ENCODE measurements at regions not wholly inside any gene's neighbourhood (a gene's known extent, or its start where the extent isn't known, plus 50 kb on each side); places are given as distances from the start of the nearest gene placed in this dataset.

DNA sequence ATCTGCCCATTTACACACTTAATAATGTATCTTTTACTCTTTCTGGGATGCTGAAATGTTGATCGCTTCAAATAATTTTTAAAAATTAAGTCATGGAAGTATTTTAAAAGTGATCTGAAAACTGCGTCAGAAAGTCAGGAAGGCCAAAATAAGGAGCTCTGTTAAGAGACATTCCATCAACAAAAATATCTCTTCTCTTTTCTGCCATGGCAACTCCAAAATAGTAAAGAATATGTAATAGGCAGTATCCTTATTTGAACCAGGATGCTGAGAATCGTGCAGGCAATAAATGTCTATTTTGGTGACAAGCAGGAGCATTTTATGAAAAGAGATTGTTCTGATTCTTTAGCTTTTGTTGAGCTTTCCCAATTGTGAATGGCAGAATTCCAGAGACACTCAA, 81.8 kb upstream of the PPP1R12A start:
- Histone ChIP-seq H3K56ac (replicated peaks; ENCODE audit: insufficient read length, low read depth, low read length) (no peak overlapping the region), H3K9me3 (ENCODE audit: insufficient read depth in 2 of 2, low read depth in 1 of 2, low read length in 1 of 2) (0 out of 4 replicates have a peak, but pooled peaks cover 0 to 2% of the 10 kb centered on the region in 2 experiments), H3K9ac (replicated peaks in 1 of 4; ENCODE audit: extremely low read depth in 1 of 4, low read depth in 3 of 4, low read length in 3 of 4) (no peak overlapping the region), H3K14ac (ENCODE audit: insufficient read length) (no peak overlapping the region), H2BK15ac (ENCODE audit: low read length) (no peak overlapping the region), H4K20me1 (replicated peaks in 1 of 2; ENCODE audit: control insufficient read depth in 1 of 2, insufficient read depth in 2 of 2, low read length in 2 of 2) (no peaks in the 10 kb centered on the region), H3K36me3 (ENCODE audit: control insufficient read depth in 2 of 4, insufficient read depth in 4 of 4, low read length in 3 of 4) (no peaks in the 10 kb centered on the region), H4K91ac (replicated peaks; ENCODE audit: insufficient read length, low read length) (no peak overlapping the region), H2AK5ac (ENCODE audit: low read depth, low read length) (no peak overlapping the region), H2BK20ac (ENCODE audit: low read length) (no peak overlapping the region), H2AFZ (ENCODE audit: low read length) (0 out of 2 replicates have a peak overlapping the region, but pooled peaks have one; percentile 24), H3K27ac (ENCODE audit: low read depth, low read length) (no peak overlapping the region), H3K4me1 (replicated peaks in 1 of 4; ENCODE audit: control insufficient read depth in 3 of 4, insufficient read depth in 4 of 4, low read length in 3 of 4) (peaks cover 0 to 4% (median 0%) of the 10 kb centered on the region in 4 experiments; a peak in 2 of 7 replicates), H3K27me3 (replicated peaks in 1 of 4; ENCODE audit: control insufficient read depth in 3 of 4, extremely low read depth in 1 of 4, insufficient read depth in 3 of 4, low read length in 3 of 4) (no peaks in the 10 kb centered on the region), H3K23me2 (ENCODE audit: low read depth, low read length) (no peaks in the 10 kb centered on the region), H2BK12ac (ENCODE audit: low read depth, low read length) (no peak overlapping the region), H2BK120ac (replicated peaks; ENCODE audit: low read depth, low read length) (no peak overlapping the region), H4K5ac (ENCODE audit: insufficient read length, low read depth, low read length) (no peak overlapping the region), H3K4me3 (ENCODE audit: extremely low read depth in 1 of 4, insufficient read depth in 2 of 4, low read depth in 3 of 4, low read length in 4 of 4) (no peak overlapping the region), H3K79me1 (ENCODE audit: low read depth, low read length) (no peaks in the 10 kb centered on the region), H3K4me2 (ENCODE audit: insufficient read depth in 1 of 2, low read depth in 2 of 2, low read length in 2 of 2) (no peak overlapping the region), H3K18ac (ENCODE audit: extremely low read depth, low read length) (no peak overlapping the region), H3K79me2 (ENCODE audit: control insufficient read depth in 1 of 2, insufficient read depth in 2 of 2, low read length in 2 of 2) (no peaks in the 10 kb centered on the region), H4K8ac (ENCODE audit: extremely low read depth, insufficient read depth, low read length) (no peak overlapping the region), H3K23ac (ENCODE audit: insufficient read length) (no peak overlapping the region), H3K4ac (replicated peaks; ENCODE audit: insufficient read length, low read depth, low read length) (no peak overlapping the region), H2BK5ac (ENCODE audit: low read depth, low read length) (no peak overlapping the region)
- DNase-seq (ENCODE audit: low read depth in 1 of 2, low spot score in 2 of 2) (no peak), FAIRE-seq (no peak)
- ChIA-PET POLR2A (ENCODE audit: partially characterized antibody) (no interaction called here), CTCF (ENCODE audit: partially characterized antibody) (no interaction called here)
- TF ChIP-seq SP2 (IDR thresholded peaks at IDR 0.05; ENCODE audit: low read length) (no peak), SIRT6 (IDR thresholded peaks at IDR 0.05; ENCODE audit: low read length) (no peak), ZNF274 (IDR thresholded peaks at IDR 0.05; ENCODE audit: borderline replicate concordance, extremely low read depth, low read length) (no peak), CTBP2 (IDR thresholded peaks at IDR 0.05; ENCODE audit: borderline replicate concordance, insufficient read depth, insufficient read length, low read length) (no peak), CEBPB (IDR thresholded peaks at IDR 0.05; ENCODE audit: low read depth, low read length) (no peak), CBX8 (IDR thresholded peaks at IDR 0.05; ENCODE audit: borderline replicate concordance, low read depth, low read length) (no peak), POU5F1 (IDR thresholded peaks at IDR 0.05; ENCODE audit: low read depth, low read length) (no peak), RNF2 (IDR thresholded peaks at IDR 0.05; ENCODE audit: borderline replicate concordance, low read depth, low read length, missing control alignments, poor library complexity, severe bottlenecking) (no peak), SIX5 (IDR thresholded peaks at IDR 0.05; ENCODE audit: low read depth, low read length) (no peak), PHF8 (conservative IDR thresholded peaks at IDR 0.05; ENCODE audit: low read depth, low read length) (no peak), FOSL1 (IDR thresholded peaks at IDR 0.05; ENCODE audit: insufficient read depth, low read depth, low read length) (no peak)
- 86% methylated on average over 3 of the region's 3 CpGs; no CpG with 5 or more reads in 1 of the 2 experiments for WGBS, 2 experiments (ENCODE audit: extremely low coverage in 1 of 2, insufficient coverage in 1 of 2, insufficient read length in 1 of 2, insufficient replicate concordance in 2 of 2, low coverage in 1 of 2, low lambda C conversion rate in 2 of 2, missing lambda C conversion rate in 1 of 2)
